GM18505 (cell line): ENCODE measurements at regions not wholly inside any gene's neighbourhood (a gene's known extent, or its start where the extent isn't known, plus 50 kb on each side); places are given as distances from the start of the nearest gene placed in this dataset.
"Not testable (repeated sequence)": the region's sequence is repeated elsewhere in the genome, so short reads cannot be mapped to it uniquely, and the experiment has no call there.

Source experiments
- ATAC-seq: cut with Tn5 transposase; IDR thresholded peaks from one replicate; pipeline ENCODE4 v1.9.1; 2021; ENCODE audit not compliant: unreplicated experiment
- POLR2A ChIP-seq: IDR thresholded peaks from 4 replicates; pipeline ENCODE4 v1.6.1; 2011; ENCODE audit warnings: borderline replicate concordance; ENCODE audit not compliant: insufficient read depth, insufficient read length; ENCODE audit errors: extremely low read depth

- TF ChIP-seq POLR2A, result no peak
- no peak for ATAC-seq
Observed at GRCh38 chr22:23438216-23438615, 141.9 kb downstream of the IGLL1 start.

- no peak for TF ChIP-seq POLR2A
Observed at GRCh38 chr22:23437779-23438178, 142.3 kb downstream of the IGLL1 start.

GRCh38 chr22:23437107-23437395 is 143.0 kb downstream of the IGLL1 start:
- not testable (repeated sequence) for ATAC-seq

More at GRCh38 chr22:23437779-23438178, 142.3 kb downstream of the IGLL1 start:
- no peak for ATAC-seq

GRCh38 chr22:23436354-23437106 is 143.6 kb downstream of the IGLL1 start:
- ATAC-seq, result not testable (repeated sequence)

GRCh38 chr22:23435186-23435585 is 144.9 kb downstream of the IGLL1 start:
- ATAC-seq, result not testable (repeated sequence)

- not testable (repeated sequence) for ATAC-seq
Observed at GRCh38 chr22:23434198-23434830, 145.8 kb downstream of the IGLL1 start.

GRCh38 chr22:23433127-23434005 is 146.7 kb downstream of the IGLL1 start:
- ATAC-seq, result not testable (repeated sequence)

GRCh38 chr22:23432719-23433118 is 147.4 kb downstream of the IGLL1 start:
- not testable (repeated sequence) for ATAC-seq

- TF ChIP-seq POLR2A, result no peak
Observed at GRCh38 chr22:23431337-23432072, 148.6 kb downstream of the IGLL1 start.

GRCh38 chr22:23424551-23425068 is 155.5 kb downstream of the IGLL1 start:
- ATAC-seq, result not testable (repeated sequence)

More at GRCh38 chr22:23431337-23432072, 148.6 kb downstream of the IGLL1 start:
- ATAC-seq, result no peak

GRCh38 chr22:23424031-23424430 is 156.1 kb downstream of the IGLL1 start:
- no peak for ATAC-seq

GRCh38 chr22:23422281-23422680 is 157.8 kb downstream of the IGLL1 start:
- not testable (repeated sequence) for ATAC-seq

More at GRCh38 chr22:23424031-23424430, 156.1 kb downstream of the IGLL1 start:
- no peak for TF ChIP-seq POLR2A

- not testable (repeated sequence) for ATAC-seq
Observed at GRCh38 chr22:23421300-23421699, 158.8 kb downstream of the IGLL1 start.

GRCh38 chr22:23419931-23420330 is 160.2 kb downstream of the IGLL1 start:
- ATAC-seq, result no peak
- TF ChIP-seq POLR2A, result no peak
